ENCODE measurements at regions not wholly inside any gene's neighbourhood (a gene's known extent, or its start where the extent isn't known, plus 50 kb on each side); places are given as distances from the start of the nearest gene placed in this dataset.

DNA sequence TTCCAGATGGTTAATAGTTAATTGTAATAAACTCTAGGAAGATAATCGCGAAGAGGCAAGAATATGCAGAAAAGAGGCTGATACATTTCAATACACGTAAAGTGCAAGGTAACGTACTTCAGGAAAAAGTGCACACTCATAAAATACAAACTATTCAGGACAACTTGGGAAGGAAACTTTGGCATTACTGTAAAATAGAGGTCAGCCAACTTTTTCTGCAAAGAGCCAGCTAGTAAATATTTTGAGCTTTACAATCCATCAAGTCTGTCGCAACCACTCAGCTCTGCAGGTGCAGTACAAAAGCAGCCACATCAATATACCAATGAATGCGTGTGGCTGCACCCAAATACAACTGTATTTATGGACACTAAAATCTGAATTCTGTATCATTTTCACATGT is 51.6 kb upstream of the THUMPD3 start:
- Histone ChIP-seq H3K27ac (no peak overlapping the region), H3K36me3 (replicated peaks) (no peaks in the 10 kb centered on the region), H3K4me3 (ENCODE audit: low read depth, low read length) (no peak overlapping the region), H3K27me3 (replicated peaks) (no peaks in the 10 kb centered on the region)
- no peak for DNase-seq
- in situ Hi-C loops (cut with HindIII; ENCODE audit: low pct_ligation_motif_present, low sequenced_read_pairs), result loop anchor here (25.0 kb wide), 1 partner anchor 324 kb away; no protein-coding TSS in a partner anchor
- TF ChIP-seq, protein P1, sequence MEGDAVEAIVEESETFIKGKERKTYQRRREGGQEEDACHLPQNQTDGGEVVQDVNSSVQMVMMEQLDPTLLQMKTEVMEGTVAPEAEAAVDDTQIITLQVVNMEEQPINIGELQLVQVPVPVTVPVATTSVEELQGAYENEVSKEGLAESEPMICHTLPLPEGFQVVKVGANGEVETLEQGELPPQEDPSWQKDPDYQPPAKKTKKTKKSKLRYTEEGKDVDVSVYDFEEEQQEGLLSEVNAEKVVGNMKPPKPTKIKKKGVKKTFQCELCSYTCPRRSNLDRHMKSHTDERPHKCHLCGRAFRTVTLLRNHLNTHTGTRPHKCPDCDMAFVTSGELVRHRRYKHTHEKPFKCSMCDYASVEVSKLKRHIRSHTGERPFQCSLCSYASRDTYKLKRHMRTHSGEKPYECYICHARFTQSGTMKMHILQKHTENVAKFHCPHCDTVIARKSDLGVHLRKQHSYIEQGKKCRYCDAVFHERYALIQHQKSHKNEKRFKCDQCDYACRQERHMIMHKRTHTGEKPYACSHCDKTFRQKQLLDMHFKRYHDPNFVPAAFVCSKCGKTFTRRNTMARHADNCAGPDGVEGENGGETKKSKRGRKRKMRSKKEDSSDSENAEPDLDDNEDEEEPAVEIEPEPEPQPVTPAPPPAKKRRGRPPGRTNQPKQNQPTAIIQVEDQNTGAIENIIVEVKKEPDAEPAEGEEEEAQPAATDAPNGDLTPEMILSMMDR (IDR thresholded peaks at IDR 0.05; ENCODE audit: low read depth, low read length, missing control alignments), result no peak
